Nucleus accumbens (tissue), 56 donors: ENCODE measurements at regions not wholly inside any gene's neighbourhood (a gene's known extent, or its start where the extent isn't known, plus 50 kb on each side); places are given as distances from the start of the nearest gene placed in this dataset.

Experiments used
- DNase-seq, 56 donors: peaks; one replicate each; lab custom pipeline; 2025; lab: John Stamatoyannopoulos, UW

DNA sequence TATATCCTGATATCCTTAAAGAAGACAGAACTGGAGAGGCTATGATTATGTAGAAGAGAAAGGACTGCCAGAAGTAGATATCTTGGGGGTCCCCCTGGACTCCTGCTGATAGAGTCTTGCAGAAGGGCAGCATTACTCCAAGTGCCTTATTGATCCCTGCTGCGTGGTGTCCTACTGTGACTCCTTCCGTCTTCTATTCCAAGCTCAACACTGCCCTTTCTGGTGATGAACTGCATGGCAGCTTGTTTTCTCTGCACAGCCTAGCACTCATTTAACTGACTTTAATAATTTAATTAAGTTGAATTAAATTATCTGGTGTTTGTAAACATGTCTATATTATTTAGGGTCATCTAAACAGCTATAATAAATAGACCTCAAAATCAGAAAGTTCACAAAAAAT lies 194.1 kb upstream of the DSEL start:
- DNase-seq = no peak

DNA sequence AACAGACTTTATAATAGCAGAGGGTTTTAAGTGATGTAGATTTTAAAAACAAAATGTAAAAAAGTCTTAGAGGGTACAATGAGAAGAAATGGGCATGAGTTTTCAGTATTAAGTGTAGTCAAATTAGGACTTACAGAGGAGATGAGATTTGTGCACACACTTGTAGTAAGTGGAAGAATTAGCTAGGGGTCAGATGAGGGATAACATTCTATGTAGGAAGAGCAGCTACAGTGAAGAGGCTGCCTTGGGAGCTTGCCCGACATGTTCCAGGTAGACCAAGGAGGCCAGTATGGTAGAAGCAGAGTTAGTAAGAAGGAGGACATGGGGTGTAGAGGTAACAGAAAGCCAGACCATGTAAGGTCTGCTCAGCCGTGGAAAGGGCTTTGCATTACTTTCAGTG lies 189.2 kb upstream of the DSEL start:
- DNase-seq = no peak

DNA sequence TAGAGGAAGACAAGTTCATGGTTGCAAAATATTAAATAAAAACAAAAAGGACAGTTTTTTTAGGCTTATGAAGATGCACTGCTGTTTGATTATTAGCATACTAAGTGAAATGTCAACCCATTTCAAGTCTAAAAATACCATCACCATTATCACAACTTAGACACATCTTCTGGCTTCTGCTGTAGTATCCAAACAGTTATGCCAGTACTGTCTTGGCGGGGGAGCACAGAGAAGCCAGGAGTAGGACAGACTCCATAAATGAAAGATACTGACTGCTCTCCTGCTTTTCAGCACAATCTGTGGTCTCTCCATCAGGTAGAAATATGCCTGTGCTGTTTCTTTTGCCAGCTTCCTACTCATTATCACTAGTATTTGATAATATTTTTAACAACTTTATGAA lies 179.2 kb upstream of the DSEL start:
- DNase-seq = no peak

GRCh38 chr18:67694787-67695186 lies 178.3 kb upstream of the DSEL start:
- no peak for DNase-seq

DNA sequence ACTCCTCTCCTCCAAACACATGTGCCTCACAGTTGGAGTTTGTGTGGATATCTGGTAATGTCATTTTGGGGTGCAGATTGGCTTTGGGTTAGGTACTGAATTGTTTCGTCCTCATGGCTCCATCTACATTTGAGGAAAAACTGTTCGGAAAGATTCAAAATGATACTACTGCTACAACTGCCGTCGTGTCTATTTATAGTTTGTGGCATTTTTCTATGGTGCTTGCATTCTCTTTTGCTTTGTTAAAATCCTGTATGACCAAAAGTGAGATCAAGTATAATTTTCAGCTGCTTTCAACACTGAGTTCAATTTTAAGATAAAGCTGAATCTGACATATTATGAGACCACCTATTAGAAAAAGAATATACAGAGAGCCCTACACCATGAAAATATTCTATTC lies 176.3 kb upstream of the DSEL start:
- no peak for DNase-seq

DNA sequence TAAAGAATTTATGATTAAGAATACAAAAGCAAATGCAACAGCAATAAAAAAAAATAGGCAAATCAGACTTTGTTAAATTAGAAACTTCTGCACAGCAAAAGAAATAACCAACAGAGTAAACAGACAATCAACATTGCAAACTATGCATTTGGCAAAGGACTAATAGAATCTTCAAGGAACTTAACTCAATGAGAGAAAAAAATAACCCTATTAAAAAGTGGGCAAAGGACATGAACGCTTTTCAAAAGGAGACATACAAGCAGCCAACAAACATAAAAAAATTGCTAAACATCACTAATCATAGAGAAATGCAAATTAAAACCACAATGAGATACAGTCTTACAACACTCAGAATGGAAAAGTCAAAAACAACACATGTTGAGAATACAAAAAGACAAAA lies 166.0 kb upstream of the DSEL start:
- no peak for DNase-seq

DNA sequence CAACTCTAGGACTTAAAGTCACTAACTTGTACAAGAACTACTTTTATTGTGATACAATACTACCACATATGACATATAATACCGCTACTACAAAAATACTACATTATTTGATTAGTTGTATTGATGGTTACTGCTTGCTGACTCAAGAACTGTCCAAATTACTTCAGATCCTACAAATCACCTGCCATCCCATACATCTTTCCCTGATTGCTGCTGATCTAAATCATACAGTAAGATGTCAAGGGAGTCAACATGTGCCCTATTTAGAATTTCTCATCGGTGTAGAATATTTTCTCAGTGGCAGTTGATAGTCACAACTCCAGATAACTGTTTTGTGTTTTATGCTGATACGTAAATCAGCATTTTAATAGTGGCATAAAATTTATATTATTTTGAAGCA lies 161.0 kb upstream of the DSEL start:
- no peak for DNase-seq

DNA sequence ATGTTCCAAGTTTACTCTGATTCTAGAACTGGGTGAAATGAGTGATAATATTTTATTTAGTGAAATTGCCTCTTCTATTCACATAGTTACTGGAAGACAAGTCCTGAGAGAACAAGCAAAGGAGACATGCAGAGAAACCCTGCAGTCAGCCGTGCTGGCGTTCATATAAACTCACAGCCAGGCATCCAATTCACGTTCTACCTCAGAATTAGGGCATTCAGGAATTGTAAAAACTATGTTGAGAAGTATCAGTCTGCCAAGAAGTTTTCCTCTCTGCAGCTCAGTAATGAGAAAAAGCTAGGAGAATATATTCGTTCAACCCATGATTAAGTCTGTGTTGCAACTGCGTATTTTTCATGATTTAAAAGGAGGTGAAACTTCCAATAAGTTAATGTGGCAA lies 156.2 kb upstream of the DSEL start:
- DNase-seq = no peak

DNA sequence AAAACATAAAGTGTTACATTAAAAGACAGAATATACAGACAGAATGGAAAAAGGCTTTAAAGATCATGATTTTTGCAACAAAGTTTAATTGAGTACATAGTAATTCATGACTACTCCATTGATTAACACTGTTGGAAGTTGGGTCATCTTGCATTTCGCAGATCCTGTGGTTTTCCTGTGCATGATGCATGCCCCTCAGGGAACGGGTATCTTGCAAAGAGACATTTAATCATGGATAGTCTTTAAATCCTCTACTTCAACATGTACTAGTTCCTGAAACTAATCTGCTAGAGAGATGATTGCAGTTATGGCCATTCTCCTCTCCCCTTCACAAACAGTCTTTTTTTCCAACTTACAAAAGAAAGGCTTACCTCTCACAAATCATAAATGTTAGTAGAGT lies 155.6 kb upstream of the DSEL start:
- DNase-seq = no peak

DNA sequence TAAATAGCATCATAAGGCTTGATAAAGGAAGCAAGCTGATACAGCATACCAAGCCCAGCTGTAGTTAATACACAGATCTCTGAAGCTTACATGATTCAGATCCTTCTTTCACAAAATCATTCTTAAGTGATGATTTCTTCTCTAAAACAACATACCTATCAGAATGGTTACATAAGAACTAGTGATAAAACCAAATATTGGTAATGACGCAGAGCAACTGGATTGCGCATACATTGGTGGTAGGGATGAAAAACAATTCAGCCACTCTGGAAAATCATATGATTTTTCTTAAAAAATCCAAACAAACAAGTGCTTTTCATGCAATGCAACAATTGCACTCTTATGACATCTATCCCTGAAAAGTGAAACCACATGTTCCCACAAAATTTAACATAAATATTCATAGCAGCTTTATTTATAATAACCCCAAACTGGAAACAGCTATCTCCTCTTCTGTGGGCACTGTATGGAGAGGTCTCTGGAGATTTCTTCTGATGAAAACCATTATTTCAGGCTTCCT lies 153.6 kb upstream of the DSEL start:
- no peak for DNase-seq

DNA sequence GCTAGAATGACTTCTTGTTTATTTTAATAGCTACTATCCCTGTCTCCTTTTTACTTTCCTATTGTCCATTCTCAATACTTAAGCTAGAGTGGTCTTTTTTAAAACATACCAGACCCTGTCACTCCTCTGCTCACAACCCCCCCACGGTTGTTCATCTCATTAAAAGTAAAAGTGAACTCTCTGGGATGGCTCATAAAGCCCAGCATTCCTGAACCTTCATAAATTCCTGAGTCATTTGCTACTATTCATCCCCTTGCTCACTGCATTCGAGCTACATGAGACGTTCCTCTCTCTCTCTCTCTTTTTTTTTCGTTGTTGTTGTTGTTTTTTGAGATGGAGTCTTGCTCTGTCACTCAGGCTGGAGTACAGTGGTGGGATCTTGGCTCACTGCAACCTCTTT lies 148.7 kb upstream of the DSEL start:
- DNase-seq = no peak

DNA sequence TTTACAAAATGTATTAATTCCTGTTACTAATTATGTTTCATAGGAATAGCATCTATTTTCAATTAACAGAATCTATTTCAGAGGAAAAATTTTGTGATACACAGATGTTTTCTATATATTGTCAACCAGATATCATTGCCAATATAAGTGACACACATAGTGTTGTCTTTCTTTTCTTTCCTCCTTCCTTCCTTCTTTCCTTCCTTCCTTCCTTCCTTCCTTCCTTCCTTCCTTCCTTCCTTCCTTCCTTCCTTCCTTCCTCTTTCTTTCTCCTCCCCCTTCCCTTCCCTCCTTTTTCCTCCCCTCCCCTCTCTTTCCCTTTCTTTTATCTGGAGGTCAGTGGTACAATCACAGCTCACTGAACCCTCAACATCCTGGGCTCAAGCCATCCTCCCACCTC lies 146.5 kb upstream of the DSEL start:
- DNase-seq = no peak

GRCh38 chr18:67661555-67661954 lies 145.0 kb upstream of the DSEL start:
- DNase-seq = no peak

DNA sequence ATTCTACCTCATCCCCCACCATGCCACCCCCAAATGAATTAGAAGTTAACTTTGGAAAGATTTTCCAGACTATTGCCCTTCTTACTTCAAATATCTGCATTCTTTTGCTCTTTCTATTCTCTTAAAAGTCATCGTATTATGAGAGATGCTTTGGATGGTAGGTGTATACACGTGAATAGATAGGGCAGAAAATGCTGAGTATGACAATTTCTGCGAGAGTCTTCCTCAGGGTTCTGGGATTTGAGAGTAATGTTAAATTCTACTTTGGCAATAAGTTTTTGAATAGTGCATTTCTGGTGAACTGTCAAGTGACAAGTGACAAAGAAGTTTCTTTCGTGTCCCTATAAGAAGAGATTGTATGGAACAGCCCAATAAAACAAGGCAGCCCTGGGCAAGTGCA lies 137.6 kb upstream of the DSEL start:
- no peak for DNase-seq

DNA sequence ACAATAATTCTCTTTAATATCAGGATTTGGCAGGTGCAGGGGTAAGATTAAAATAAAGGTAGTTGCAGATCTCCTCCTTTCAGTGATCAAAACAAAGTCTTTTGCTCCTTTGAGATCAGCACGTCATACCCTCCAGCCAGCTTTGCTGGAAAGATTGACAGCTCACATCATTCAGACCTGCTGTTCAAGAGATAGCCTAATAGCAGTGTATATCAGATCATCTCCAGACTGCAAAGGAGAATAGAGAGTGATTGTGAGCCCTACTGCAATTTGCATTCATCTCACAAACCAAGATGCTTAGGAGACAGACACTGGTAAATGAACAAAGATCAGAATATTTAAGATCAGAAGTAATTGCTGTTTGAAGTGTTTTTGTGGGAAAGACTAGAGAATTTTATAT lies 135.8 kb upstream of the DSEL start:
- DNase-seq = no peak

- DNase-seq = no peak
Measured at GRCh38 chr18:67651438-67651837, 134.9 kb upstream of the DSEL start.

GRCh38 chr18:67650686-67651385 lies 134.3 kb upstream of the DSEL start:
- DNase-seq = no peak

DNA sequence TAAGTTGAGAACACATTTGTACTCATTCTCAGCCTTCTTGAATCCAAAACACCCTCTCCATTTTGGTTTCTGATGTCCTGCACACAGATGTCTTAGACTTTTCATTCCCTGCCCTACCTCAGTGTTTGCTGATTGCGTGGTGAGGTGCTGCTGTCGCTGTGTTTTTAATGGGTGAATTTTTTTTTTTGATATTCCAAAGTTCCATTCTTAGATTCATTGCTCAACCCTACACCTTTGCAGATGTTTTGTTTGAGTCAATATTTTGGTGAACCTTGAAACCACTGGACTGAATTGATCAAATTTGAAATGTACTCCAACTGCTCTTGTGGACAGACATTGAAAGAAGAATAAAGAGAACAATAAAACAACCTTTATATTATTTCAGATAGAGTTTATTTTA lies 130.4 kb upstream of the DSEL start:
- DNase-seq = no peak

DNA sequence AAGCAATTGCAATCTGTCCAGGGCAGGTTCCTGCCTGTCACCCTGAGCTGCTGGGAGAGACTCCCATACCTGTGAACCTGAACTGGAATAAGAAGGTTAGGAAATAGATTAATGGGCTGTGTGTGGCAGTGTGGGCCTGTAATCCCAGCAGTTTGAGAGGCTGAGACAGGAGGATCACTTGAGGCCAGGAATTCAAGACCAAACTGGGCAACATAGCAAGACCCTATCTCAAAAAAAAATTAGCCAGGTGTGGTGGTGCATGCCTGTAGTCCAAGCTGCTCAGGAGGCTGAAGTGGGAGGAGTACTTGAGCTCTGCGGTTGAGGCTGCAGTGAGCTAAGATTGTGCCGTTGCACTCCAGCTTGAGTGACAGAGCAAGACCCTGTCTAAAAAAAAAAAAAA lies 127.7 kb upstream of the DSEL start:
- DNase-seq = no peak

- no peak for DNase-seq
Measured at GRCh38 chr18:67639872-67640271, 123.4 kb upstream of the DSEL start.

DNA sequence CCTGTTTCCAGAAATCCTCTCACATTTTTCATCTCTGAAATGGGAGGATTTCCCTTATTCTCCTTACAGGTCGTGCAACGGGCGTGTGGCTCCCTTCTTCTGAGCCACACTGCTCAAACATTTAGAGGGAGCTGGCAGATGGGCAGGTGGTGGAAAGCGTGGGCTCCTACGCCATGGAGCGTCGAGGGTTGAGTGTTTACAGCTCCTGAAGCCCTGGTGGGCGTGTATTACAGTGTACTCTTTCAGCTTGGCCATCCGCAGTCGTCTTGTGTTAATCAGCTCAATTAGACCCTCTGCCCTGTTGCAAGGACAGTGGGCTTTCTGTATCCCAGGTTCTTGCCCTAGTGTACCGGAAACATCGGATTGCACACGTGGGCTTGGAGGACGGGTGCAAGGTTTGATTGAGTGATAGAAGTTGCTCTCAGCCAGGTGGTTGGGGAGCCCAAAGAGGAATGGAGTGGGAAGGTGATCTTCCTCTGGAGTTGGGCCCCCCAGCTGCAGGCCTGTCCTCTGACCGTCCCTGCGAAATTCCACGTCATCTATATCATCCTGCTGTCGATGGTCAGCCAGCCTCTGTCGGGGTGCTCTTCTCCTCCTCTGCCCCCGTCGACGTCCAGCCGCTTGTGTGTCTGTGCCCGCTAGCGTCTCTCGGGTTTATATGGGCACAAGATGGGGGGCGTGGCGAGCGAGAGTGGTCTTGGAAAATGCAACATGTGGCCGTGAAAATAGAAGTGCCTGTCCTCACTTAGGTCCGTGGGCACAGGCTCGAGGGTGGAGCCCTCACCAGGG lies 120.3 kb upstream of the DSEL start:
- DNase-seq = no peak

- peak in 1 of 56 donors; percentile 20 for DNase-seq
Measured at GRCh38 chr18:67634631-67635338, 118.3 kb upstream of the DSEL start.
